GM04503 (cell line): ENCODE measurements at regions not wholly inside any gene's neighbourhood (a gene's known extent, or its start where the extent isn't known, plus 50 kb on each side); places are given as distances from the start of the nearest gene placed in this dataset.

Experiments used
- DNase-seq: peaks from one replicate; pipeline ENCODE4 v3.0.0-alpha.2; 2012; ENCODE audit warnings: low read depth

DNA sequence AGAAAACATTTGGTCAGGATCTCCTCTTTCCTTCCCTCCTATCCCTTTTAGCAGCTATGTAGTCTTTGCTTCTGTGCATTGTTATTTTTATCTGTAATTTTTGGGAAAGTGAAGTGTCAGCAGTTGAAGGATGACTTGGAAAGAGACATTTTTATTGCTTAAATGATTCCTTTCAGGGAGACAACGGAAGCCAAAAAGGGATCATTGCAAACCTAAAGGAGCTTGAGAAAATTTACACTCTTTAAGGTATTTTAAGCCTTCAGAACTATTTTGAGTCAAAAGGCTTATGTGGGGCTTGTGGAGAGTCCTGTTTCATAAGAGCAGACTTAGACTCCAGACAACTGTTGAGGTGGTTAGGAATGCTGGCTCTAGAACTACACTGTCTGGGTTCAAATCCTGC lies 281.6 kb downstream of the KIF4B start:
- DNase-seq: no peak

DNA sequence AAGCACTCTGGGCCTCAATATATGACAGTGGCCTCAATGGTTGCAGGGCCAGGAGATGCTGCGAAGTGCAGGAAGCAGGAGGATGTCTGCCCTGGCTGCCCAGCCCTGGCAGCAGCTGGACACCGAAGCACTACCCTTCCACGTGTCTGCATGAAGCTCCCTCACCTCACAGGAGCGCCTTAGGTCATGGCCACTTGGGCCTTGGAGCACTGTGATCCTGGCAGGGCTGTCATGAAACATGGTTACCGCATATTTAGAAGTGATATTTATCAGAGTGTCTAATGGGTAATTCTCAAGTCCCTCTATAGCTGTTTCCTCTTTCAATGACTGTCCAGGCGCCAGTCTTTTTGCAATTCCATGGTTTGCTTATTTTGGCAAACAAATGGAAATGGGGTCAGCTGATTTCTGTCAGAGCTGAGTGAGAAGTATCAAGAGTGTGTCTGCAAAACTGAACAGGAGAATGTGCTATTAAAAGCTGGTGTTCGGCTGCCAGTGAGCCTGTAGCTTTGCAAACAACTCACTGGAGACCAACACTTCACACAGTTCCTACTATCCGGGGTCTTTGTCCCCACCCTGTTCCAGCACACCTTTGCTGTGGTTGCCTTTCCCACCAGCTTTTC lies 285.9 kb downstream of the KIF4B start:
- DNase-seq: no peak

DNA sequence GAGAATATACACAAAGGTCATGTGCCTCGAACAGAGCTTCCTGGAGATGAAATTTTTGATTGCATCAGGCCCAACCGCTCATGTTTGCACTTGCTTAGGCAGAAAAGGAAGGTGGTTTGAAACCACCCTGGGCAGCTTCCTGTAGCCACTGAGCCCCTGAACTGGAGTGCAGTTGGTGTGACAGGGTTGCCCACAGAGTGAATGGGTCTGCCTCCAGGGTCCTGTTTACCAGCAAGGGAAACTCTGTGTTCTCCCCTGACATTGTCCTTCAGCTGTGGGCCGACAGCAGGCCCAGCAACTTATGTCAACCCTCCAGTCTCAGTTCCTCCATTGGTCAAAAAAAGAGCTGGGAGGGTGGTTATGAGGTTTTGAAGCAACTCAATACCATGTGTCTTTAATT lies 289.6 kb downstream of the KIF4B start:
- DNase-seq: no peak

DNA sequence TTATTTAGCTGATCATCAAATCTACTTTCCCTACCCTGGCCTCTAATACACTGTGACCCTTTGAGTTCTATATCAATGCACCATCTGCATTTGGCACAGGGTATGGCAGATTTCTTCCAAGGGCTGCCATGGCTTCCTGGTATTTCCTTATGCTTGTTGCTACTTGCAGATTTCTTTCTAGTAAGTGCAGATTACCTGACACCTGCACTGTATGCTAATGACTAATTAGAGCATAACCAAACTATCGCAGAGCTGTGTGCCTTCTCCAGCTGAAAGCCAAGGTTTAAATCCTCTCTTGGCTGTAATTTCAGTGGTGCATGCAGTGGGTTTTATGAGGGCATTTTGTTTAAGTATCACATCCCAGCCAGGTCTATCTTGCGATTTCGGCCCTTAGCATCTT lies 293.7 kb downstream of the KIF4B start:
- no peak for DNase-seq

DNA sequence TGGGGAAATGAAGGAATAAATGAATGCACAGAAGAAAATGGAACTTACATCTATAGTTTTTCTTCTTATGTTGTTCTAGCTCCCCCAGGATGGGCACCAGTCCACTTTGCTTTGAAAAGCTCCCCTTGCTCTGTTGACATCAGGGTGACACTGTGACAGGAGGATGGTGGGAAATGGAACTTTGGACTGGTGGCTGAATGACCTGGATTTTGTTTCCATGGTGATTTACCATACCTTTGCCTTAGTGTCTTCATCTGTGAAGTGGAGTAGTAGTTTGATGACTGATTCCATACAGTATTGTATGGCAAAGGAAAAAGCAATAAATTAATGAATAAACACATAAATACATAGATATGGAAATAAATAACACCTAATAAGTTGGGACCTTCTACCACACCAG lies 294.7 kb downstream of the KIF4B start:
- no peak for DNase-seq

DNA sequence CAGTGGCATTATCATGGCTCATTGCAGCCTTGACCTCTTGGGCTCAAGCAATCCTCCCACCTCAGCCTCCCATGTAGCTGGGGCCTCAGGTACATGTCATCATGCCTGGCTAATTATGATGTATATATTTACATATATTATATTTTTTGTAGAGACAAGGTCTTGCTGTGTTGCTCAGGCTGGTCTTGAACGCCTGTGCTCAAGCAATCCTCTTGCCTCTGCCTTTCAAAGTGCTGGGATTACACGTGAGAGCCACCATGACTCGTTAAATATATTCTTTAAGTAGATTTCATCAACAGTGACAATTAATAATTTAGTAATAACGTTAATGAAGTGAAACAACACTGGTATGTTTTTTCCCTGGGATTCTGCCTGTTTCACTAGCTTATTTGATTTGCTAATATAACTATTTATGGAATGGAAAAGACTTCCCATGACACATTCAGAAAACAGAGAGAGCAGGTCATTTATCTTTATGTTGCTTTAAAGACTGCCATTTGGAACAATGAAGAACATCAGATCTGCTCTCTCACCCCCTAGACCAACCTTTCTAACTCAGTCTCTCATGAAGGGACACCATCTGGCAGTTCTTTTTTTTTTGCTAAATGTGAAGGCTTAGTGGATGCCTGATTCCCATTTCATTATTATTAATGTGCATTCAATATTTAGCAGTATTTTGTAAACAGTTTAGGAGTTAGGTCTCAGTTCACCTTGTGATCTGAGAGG lies 295.6 kb downstream of the KIF4B start:
- DNase-seq: no peak

DNA sequence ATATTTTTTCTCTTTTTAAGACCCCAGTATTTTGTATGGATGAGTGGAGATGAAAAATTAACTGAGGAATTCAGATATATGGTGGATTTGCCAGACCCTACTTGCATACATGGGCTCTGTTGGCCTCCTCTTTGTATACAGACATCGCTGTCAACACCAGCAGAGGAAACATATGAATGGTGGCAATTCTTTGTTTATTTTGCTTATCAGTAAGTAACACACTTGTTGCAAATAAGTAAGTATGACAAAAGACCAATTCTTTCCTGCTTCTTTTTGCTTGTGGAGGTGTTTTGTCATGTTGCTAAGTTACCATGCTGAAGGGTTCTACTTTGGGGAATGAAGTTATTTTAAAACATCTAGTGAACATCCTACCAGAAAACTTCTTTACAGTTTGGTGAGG lies 298.2 kb downstream of the KIF4B start:
- DNase-seq: no peak

DNA sequence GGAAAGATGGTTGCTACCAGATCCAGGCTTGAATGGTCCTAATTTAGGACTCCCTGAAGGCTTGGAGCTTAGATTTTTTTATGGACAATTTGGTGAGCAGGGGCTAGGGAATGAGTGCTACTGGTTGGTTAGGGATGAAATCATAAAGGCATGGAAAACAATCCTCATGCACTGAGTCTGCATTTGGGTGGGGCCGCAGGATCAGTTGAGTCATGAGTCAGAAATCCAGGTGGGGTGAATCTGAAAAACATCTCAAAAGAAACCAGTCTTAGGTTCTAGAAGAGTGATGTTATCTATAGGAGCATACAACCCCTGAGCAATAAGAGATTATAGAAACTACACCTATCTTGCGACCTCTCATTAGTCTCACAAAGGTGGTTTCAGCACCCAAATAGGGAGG lies 300.0 kb downstream of the KIF4B start:
- no peak for DNase-seq

DNA sequence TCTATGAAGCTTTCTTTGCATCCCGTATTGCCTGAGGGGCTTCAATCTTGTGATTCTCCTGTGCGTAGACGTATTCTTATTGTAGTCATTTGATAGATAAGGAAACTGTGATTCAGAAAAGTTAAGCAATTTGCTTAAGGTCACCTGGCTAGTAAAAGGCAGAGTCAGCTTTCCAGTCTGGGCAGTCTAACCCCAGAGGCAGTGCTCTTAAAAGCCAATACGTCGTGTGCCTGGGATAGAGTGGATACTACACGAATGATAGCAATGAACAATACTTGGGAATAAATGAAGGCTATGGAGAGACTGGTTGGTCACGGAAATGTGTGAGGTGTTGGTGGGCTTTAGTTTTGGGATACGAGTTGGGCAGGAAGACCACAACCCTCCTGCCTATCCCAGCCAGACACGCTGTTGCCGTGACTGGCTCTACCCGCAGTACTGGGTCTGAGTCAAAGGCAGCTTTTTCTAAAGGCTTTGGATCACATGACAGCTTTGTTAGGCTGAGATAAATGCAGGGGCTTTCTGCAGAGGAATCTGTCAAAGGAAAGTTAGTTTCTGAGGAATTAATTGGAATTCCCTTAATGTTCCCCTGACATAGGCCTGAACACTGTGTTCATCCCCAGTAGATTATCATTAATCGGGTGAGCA lies 302.6 kb downstream of the KIF4B start:
- DNase-seq: no peak

DNA sequence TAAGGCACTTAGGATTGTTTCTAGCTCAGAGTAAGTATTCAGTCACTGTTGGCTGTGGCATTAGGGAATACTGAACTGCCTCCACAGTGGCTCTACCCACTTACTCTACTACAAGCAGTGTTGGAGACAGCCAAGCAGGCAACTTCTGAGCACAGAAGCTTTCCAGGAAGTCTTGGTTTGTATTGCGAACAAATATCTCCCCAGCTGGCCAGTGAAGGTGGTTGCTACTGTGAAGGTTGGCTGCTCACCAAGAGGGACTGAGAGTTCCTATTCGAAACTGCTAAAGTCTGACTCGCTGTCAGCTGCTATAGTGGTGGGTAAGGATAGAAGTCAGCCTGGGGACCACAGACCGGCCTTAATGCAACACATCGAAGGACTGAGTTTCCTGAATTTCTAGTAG lies 319.1 kb downstream of the KIF4B start:
- no peak for DNase-seq

DNA sequence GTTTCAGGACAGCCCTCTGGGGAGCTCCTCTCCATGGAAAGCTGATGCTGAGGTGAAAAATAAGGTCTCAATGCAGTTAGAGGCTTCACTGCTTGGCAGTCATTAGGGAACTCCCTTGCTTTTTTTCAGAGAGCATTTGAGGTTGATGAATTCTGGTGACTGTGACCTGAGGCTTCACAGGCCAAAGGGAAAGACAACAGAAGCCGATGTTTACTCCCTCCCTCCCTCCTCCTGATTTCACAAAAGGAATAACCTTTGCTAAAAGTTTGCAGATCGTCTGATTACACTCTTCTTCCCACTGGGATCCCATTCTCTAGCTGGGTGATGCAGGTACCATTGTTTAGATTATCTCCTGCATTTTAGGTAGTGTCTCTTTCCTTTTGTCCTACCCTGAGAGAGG lies 329.4 kb downstream of the KIF4B start:
- no peak for DNase-seq

DNA sequence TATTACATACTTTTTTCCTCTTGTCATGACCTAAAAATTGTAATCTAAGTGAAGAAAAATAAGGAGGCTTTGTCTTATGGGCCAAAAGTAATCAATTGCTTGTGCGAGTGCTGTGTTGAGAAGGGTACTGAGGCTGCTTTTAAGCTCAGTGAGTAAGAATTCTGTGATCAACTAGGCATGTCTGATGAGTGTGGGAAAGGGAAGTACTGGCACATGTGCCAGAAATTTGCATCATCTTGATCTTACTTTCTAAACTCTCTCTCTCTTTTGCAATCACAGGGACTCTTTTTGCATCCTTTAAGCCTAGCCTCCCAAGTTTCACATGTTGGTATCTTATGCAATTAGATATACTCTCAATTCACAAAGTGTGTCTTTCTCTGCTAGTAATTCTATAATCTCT lies 329.9 kb downstream of the KIF4B start:
- DNase-seq: no peak

DNA sequence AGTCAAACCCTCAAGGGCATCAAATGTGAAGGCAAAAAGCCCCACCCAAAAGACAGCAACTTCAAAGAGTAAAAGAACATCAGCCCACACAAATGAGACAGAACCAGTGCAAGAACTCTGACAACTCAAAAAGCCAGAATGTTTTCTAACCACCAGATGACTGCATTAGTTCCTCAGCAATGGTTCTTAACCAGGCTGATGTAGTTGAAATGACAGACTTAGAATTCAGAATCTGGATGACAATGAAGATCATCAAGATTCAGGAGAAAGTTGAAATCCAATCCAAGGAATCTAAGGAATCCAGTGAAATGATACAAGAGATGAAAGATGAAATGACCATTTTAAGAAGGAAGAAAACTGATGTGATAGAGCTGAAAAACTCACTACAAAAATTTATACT lies 339.7 kb downstream of the KIF4B start:
- DNase-seq: no peak

DNA sequence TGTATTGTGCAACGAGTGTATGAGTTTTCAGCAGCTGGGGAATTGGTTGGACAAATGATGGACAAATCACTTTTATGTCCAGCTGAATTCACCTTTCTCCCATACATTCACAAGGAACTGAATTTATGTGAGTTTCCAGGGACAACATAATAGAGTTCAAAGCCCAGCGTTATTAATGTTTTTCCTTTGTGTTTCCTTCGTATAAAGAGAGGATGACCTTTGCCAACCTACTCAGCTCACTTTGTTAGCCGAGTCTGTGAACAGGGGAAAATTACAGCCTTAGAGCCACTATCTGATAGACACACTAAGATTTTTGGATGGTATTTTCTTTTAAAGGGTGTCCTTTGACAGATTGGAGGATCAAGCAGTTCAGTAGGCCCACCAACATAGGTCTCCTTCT lies 352.5 kb downstream of the KIF4B start:
- DNase-seq: no peak

DNA sequence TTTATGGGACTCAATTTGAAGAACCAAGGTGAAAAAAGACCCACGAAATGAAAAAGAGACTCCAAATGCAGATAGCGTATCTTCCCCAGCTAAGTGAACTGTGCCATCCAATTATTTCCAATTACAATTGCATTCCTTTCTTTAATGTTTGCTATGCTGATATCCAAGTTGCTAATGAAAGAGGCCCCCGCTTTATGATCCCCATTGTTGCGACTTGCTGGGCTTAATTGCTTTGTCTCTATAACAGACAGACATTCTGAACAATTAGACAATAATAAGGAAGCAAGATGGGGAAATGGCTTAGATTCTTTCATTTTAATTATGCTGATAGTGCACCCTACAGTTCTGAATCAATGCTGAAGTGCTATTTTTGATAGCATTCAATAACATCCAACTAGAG lies 354.3 kb downstream of the KIF4B start:
- DNase-seq: no peak

DNA sequence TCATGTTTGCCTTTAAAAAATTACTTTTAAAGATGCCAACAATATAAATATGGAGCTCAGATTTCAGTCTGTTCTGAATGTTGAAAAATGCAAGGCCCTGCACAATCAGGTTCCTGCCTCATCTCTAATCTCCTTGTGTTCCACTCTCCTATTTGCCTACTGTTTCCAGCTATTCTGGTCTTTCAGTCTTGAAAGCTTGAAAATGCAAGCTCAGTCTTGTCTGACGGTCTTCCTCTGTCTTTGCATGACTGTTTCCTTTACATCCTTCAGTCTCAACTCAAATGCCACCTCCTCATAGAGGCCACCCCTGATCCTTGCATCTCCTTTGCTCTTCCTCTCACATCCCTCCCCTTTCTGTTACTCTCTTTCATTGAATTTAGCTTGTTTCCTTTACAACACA lies 354.9 kb downstream of the KIF4B start:
- DNase-seq: no peak

DNA sequence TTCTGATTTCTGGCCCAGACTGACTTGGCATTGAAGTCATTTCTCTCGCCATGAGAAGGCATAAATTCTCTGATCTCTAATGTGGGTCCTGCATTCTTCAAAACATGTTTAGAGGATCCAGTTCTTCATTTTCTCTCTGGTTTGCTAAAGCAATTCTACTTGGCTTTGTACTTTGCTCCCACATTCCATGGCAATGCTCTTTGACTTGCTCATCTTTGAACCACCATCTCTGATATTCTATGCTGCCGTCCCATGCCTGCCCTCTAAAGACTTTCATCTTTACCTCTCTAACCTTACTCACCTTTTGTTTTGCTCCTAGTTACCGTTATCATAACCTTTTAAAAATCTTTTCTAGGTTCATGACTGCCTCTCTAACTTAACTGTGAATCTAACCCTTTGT lies 366.9 kb downstream of the KIF4B start:
- DNase-seq: no peak

DNA sequence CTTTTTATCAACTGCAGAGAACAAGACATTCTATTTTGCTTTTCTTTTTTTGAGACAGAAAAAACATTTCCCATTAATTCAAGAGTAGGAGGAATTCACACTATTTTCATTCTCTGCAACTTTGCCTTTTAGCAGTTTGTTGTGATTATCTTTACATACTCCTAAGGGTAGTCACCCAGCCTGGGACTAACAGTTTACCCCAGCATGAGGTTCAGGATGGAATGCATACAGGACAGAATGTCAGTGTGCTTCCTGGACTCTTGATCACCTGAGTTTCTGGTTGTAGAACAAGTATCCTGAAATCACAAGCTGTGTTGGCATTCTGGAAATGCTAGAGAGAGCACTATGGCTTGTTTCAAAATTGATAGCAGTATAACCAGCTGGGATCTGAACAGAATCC lies 368.1 kb downstream of the KIF4B start:
- no peak for DNase-seq

DNA sequence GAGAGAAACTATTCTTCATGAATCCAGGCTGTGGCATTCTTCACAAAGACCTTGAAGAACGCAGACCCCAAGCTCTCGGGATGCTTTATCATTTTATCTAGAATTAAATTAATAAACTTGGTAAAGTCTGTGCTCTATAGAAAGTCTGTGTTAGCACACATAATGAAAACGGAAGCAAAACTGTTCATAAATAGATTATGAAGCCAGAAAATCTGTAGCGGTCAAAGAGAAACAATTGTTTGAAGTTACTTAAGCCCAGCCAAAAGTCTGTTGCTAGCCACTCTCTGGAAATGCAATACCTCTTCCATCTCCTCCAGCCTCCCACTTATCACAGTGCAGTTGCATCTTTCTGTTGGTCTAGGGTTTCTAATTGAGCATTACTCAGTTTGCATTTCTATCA lies 375.9 kb downstream of the KIF4B start:
- no peak for DNase-seq

DNA sequence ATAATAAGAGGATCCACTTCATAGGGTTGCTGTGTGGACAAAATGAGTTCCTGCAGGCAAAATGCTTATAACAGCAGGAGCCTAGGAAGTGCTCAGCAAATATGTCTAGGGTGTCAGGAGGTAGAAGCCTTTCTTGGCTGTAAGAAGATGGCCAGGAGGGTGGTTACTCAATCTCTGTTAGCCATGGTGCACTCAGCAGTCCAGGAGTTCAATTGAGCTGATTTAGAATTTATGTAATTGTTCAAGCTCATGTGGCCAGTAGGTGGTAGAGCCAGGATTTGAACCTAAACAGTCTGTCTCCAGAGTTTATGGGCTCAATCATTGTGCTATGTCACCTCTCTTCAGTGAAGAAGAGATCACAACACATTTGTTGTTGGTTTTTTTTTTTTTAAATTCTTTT lies 381.2 kb downstream of the KIF4B start:
- no peak for DNase-seq

DNA sequence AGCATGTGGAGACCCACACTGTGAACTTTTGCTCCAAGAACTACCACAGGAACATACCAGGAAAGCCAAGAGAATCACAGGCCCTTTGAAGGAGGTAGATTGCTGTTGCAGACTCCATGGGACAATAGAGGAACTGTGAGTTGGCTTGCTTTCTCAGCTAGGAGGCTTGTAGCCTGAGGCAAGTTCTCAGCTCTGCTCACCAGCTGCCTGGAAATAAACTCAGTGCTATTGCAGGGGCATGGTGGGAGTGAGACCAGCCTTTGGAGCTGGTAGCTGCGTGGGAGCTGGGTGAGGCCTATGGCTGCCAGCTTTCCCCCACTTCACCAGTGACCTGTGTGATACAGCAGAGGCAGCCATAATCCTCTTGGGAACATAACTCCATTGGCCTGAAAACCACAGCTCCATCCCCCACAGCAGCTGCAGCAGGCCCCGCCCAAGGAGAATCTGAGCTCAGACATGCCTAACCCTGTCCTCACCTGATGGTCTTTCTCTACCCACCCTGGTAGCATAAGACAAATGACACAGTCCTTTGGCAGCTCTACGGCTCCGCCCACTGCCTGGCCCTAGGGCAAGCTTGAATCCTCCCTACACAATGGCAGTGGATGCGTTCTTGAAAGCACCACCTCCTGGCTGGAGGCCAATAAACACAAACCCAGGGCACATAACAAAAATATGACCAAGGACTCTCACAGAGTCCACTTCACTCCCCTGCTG lies 389.5 kb downstream of the KIF4B start:
- DNase-seq: no peak

DNA sequence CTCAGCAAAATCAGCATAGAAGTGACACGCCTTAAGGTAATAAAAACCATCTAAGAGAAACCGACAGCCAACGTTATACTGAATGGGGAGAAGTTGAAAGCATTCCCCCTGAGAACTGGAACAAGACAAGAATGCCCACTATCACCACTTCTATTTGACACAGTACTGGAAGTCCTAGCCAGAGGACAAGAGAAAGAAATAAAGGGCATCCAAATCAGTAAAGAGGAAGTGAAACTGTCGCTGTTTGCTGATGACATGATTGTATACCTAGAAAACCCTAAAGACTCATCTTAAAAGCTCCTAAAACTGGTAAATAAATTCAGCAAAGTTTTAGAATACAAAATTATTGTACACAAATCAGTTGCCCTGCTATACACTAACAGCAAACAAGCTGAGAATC lies 393.3 kb downstream of the KIF4B start:
- no peak for DNase-seq

DNA sequence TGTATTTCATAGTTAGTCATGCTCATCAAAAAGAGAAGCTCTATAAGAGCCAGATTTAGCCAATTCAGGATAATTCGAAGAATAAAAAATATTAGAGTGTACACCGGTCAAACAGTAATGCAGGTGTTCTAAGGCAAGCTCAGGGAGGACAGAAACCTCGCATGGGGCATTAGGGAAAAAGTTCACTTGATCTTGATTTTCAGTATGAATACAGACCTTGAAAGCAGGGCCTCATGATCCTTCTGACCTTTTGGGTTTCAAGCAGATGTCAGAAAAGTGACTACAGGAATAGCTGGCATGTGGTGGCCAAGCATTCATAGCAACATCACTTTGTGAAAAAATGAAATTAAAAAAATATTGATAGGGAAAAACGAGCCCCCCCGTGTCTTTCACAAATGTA lies 394.9 kb downstream of the KIF4B start:
- DNase-seq: no peak
